Neuronal stem cell (in vitro differentiated cells): ENCODE measurements at regions not wholly inside any gene's neighbourhood (a gene's known extent, or its start where the extent isn't known, plus 50 kb on each side); places are given as distances from the start of the nearest gene placed in this dataset.

ENCODE experiments used
- DNase-seq: peaks from one replicate; pipeline ENCODE4 v3.0.0-alpha.2; 2013; ENCODE audit warnings: low spot score
- H2AFZ ChIP-seq: one replicate; pipeline ENCODE4 v1.6.1; 2013; ENCODE audit warnings: mild to moderate bottlenecking, low read length, inconsistent platforms
- H2AK5ac ChIP-seq: 2 replicates; pipeline ENCODE4 v1.6.1; 2013; ENCODE audit warnings: low read depth, mild to moderate bottlenecking, inconsistent platforms, low read length, moderate library complexity, mixed read lengths
- H2BK120ac ChIP-seq: 2 replicates; pipeline ENCODE4 v1.6.1; 2013; ENCODE audit warnings: low read depth, mild to moderate bottlenecking, inconsistent platforms, low read length, moderate library complexity, mixed read lengths
- H2BK12ac ChIP-seq: one replicate; pipeline ENCODE4 v1.6.1; 2013; ENCODE audit warnings: low read length, inconsistent platforms
- H2BK15ac ChIP-seq: 2 replicates; pipeline ENCODE4 v1.6.1; 2013; ENCODE audit warnings: mild to moderate bottlenecking, low read length, inconsistent platforms, mixed read lengths
- H2BK5ac ChIP-seq: one replicate; pipeline ENCODE4 v1.6.1; 2013; ENCODE audit warnings: inconsistent platforms, mild to moderate bottlenecking, low read length, moderate library complexity
- H3K14ac ChIP-seq: one replicate; pipeline ENCODE4 v1.6.1; 2013; ENCODE audit warnings: low read length, inconsistent platforms
- H3K18ac ChIP-seq: 2 replicates; pipeline ENCODE4 v1.6.1; 2013; ENCODE audit warnings: low read length, inconsistent platforms
- H3K23ac ChIP-seq: 2 replicates; pipeline ENCODE4 v1.6.1; 2013; ENCODE audit warnings: low read depth, mild to moderate bottlenecking, mixed read lengths, low read length, inconsistent platforms; ENCODE audit not compliant: poor library complexity
- H3K27ac ChIP-seq: replicated peaks from 3 replicates; pipeline ENCODE4 v1.5.1; 2013; ENCODE audit warnings: low read length, inconsistent platforms
- H3K27me3 ChIP-seq, 3 experiments: 2 replicates each; pipeline ENCODE4 v1.6.1; 2013; ENCODE audit warnings: low read length in 3 of 3, mild to moderate bottlenecking in 2 of 3, inconsistent platforms in 1 of 3, low read depth in 1 of 3, mixed read lengths in 1 of 3, moderate library complexity in 1 of 3; ENCODE audit not compliant: control insufficient read depth in 3 of 3, insufficient read depth in 3 of 3
- H3K36me3 ChIP-seq, 2 donors: replicated peaks in 1 of 2; 2 replicates each; pipeline ENCODE4 v1.6.1; 2013; ENCODE audit warnings: low read length in 2 of 2; ENCODE audit not compliant: control insufficient read depth in 2 of 2, insufficient read depth in 2 of 2
- H3K4ac ChIP-seq: 2 replicates; pipeline ENCODE4 v1.6.1; 2013; ENCODE audit warnings: inconsistent platforms, mild to moderate bottlenecking, low read length, moderate library complexity
- H3K4me1 ChIP-seq, 2 donors: 1 replicate in 1 of 2; 2 replicates in 1 of 2; pipeline ENCODE4 v1.6.1; 2013; ENCODE audit warnings: low read length in 2 of 2, low read depth in 1 of 2; ENCODE audit not compliant: control insufficient read depth in 2 of 2, insufficient read depth in 1 of 2
- H3K4me2 ChIP-seq: one replicate; pipeline ENCODE4 v1.6.1; 2013; ENCODE audit warnings: mild to moderate bottlenecking, low read length, inconsistent platforms; ENCODE audit not compliant: insufficient read depth, poor library complexity, severe bottlenecking
- H3K4me3 ChIP-seq, 2 donors: 2 replicates each; pipeline ENCODE4 v1.5.1; 2013; ENCODE audit warnings: low read length in 2 of 2, mild to moderate bottlenecking in 2 of 2, inconsistent platforms in 1 of 2, moderate library complexity in 1 of 2
- H3K79me1 ChIP-seq: one replicate; pipeline ENCODE4 v1.6.1; 2013; ENCODE audit warnings: low read depth, mild to moderate bottlenecking, inconsistent platforms, low read length, moderate library complexity
- H3K9ac ChIP-seq: one replicate; pipeline ENCODE4 v1.6.1; 2013; ENCODE audit warnings: mild to moderate bottlenecking, low read depth, low read length, inconsistent platforms; ENCODE audit not compliant: poor library complexity
- H3K9me3 ChIP-seq, 2 donors: replicated peaks in 1 of 2; 2 replicates each; pipeline versions ENCODE3 to v1.6.1; 2013; ENCODE audit warnings: low read length in 2 of 2, mild to moderate bottlenecking in 2 of 2, inconsistent platforms in 1 of 2, low read depth in 1 of 2, mixed read lengths in 1 of 2, moderate library complexity in 1 of 2; ENCODE audit not compliant: control insufficient read depth in 2 of 2, insufficient read depth in 1 of 2
- H4K8ac ChIP-seq: one replicate; pipeline ENCODE4 v1.6.1; 2013; ENCODE audit warnings: low read depth, mild to moderate bottlenecking, inconsistent platforms, low read length, moderate library complexity
- H4K91ac ChIP-seq: one replicate; pipeline ENCODE4 v1.6.1; 2013; ENCODE audit warnings: low read length, low read depth, mild to moderate bottlenecking, inconsistent platforms; ENCODE audit not compliant: poor library complexity
- WGBS, 2 donors: extraction: QIAGEN DNeasy Blood & Tissue Kit; methylation state at CpG; one replicate each; pipeline ENCODE4 v1.1.7; 2013; ENCODE audit warnings: missing lambda C conversion rate in 2 of 2, mixed read lengths in 1 of 2; ENCODE audit not compliant: insufficient read length in 2 of 2, insufficient replicate concordance in 1 of 2; ENCODE audit errors: extremely low coverage in 2 of 2; 5-methylcytosine and 5-hydroxymethylcytosine counted together

- no peaks in the 10 kb centered on the region for H3K27me3 ChIP-seq
- H3K9ac ChIP-seq, result no peak overlapping the region
- no peaks in the 10 kb centered on the region for H3K79me1 ChIP-seq
- H3K23ac ChIP-seq, result no peak overlapping the region
- H3K9me3 ChIP-seq, result peaks cover 0 to 2% of the 10 kb centered on the region in 2 donors
- DNase-seq, result no peak
- H3K4me2 ChIP-seq, result no peak overlapping the region
- peaks cover 0 to 4% of the 10 kb centered on the region in 2 donors for H3K4me1 ChIP-seq
- no peak overlapping the region for H2BK12ac ChIP-seq
- H2BK15ac ChIP-seq, result no peak overlapping the region
- no peak overlapping the region for H4K8ac ChIP-seq
- H4K91ac ChIP-seq, result no peak overlapping the region
- WGBS, 2 donors, result no CpG with 5 or more reads among the region's 2 CpGs
- H2AK5ac ChIP-seq, result no peak overlapping the region
- no peak overlapping the region for H3K4ac ChIP-seq
- no peak overlapping the region for H2AFZ ChIP-seq
- H3K27ac ChIP-seq, result no peak overlapping the region
- H3K4me3 ChIP-seq, result no peak overlapping the region
- H3K36me3 ChIP-seq, result no peaks in the 10 kb centered on the region
- no peak overlapping the region for H3K14ac ChIP-seq
- H2BK120ac ChIP-seq, result no peak overlapping the region
- no peak overlapping the region for H2BK5ac ChIP-seq
- H3K18ac ChIP-seq, result no peak overlapping the region
These were observed 152.0 kb upstream of the SV2C start for GRCh38 chr5:75931175-75931574.

- no peak overlapping the region for H3K4me3 ChIP-seq
- H3K14ac ChIP-seq, result no peak overlapping the region
- WGBS, 2 donors, result no CpG with 5 or more reads among the region's 1 CpG
- peaks cover 0 to 4% of the 10 kb centered on the region in 2 donors for H3K4me1 ChIP-seq
- H3K23ac ChIP-seq, result no peak overlapping the region
- peak overlapping the region; percentile 11 for H3K18ac ChIP-seq
- H3K9me3 ChIP-seq, result peaks cover 0 to 2% of the 10 kb centered on the region in 2 donors
- no peak overlapping the region for H3K9ac ChIP-seq
- H4K8ac ChIP-seq, result peak overlapping the region; percentile 53
- no peak overlapping the region for H2BK5ac ChIP-seq
- DNase-seq, result no peak
- H2BK120ac ChIP-seq, result no peak overlapping the region
- no peak overlapping the region for H2AFZ ChIP-seq
- H2BK15ac ChIP-seq, result peak overlapping the region; percentile 75
- H3K36me3 ChIP-seq, result no peaks in the 10 kb centered on the region
- no peak overlapping the region for H3K4ac ChIP-seq
- no peak overlapping the region for H3K4me2 ChIP-seq
- H2BK12ac ChIP-seq, result no peak overlapping the region
- H3K27me3 ChIP-seq, result no peaks in the 10 kb centered on the region
- no peaks in the 10 kb centered on the region for H3K79me1 ChIP-seq
- no peak overlapping the region for H2AK5ac ChIP-seq
- H4K91ac ChIP-seq, result no peak overlapping the region
- H3K27ac ChIP-seq, result no peak overlapping the region
These were observed 154.2 kb upstream of the SV2C start for GRCh38 chr5:75928992-75929391.

GRCh38 chr5:75922480-75922879, 160.7 kb upstream of the SV2C start:
- Histone ChIP-seq H3K4me3 (no peak overlapping the region), H3K18ac (no peak overlapping the region), H3K36me3 (no peaks in the 10 kb centered on the region), H3K14ac (no peak overlapping the region), H2AK5ac (no peak overlapping the region), H2BK12ac (no peak overlapping the region), H3K79me1 (no peaks in the 10 kb centered on the region), H3K23ac (no peak overlapping the region), H3K9me3 (no peaks in the 10 kb centered on the region), H3K9ac (no peak overlapping the region), H4K8ac (no peak overlapping the region), H2BK5ac (no peak overlapping the region), H3K4me1 (no peaks in the 10 kb centered on the region), H2BK120ac (no peak overlapping the region), H3K27me3 (no peaks in the 10 kb centered on the region), H3K4ac (no peak overlapping the region), H2AFZ (no peak overlapping the region), H2BK15ac (no peak overlapping the region), H3K4me2 (no peak overlapping the region), H3K27ac (no peak overlapping the region), H4K91ac (no peak overlapping the region)
- DNase-seq, result no peak

- Histone ChIP-seq H2BK120ac (no peak overlapping the region), H3K27me3 (no peaks in the 10 kb centered on the region)
These were observed 162.2 kb upstream of the SV2C start for GRCh38 chr5:75921011-75921410.

More at GRCh38 chr5:75921011-75921410, 162.2 kb upstream of the SV2C start:
- H3K4me2 ChIP-seq, result no peak overlapping the region
- H2AK5ac ChIP-seq, result no peak overlapping the region
- H3K18ac ChIP-seq, result peak overlapping the region; percentile 17
- H3K79me1 ChIP-seq, result no peaks in the 10 kb centered on the region
- peak overlapping the region; percentile 67 for H3K14ac ChIP-seq
- peak overlapping the region; percentile 53 for H2BK12ac ChIP-seq
- WGBS, 2 donors, result no CpG with 5 or more reads among the region's 6 CpGs
- H3K23ac ChIP-seq, result peak overlapping the region; percentile 53
- no peak overlapping the region for H2AFZ ChIP-seq
- no peak for DNase-seq
- no peaks in the 10 kb centered on the region for H3K9me3 ChIP-seq
- no peak overlapping the region for H4K91ac ChIP-seq
- no peak overlapping the region for H3K4me3 ChIP-seq
- no peaks in the 10 kb centered on the region for H3K4me1 ChIP-seq
- H3K27ac ChIP-seq, result no peak overlapping the region
- no peak overlapping the region for H3K9ac ChIP-seq
- H3K4ac ChIP-seq, result no peak overlapping the region
- H3K36me3 ChIP-seq, result no peaks in the 10 kb centered on the region
- no peak overlapping the region for H4K8ac ChIP-seq
- no peak overlapping the region for H2BK5ac ChIP-seq
- H2BK15ac ChIP-seq, result no peak overlapping the region
